Astrocyte (in vitro differentiated cells and primary cell): ENCODE measurements at regions not wholly inside any gene's neighbourhood (a gene's known extent, or its start where the extent isn't known, plus 50 kb on each side); places are given as distances from the start of the nearest gene placed in this dataset.

ENCODE experiments used
- CTCF ChIP-seq: IDR thresholded peaks from 2 replicates; pipeline ENCODE4 v1.5.1; 2011; ENCODE audit warnings: low read depth, mild to moderate bottlenecking, inconsistent platforms, low read length, moderate library complexity; ENCODE audit not compliant: insufficient read depth
- EZH2 ChIP-seq: IDR thresholded peaks from 2 replicates; pipeline ENCODE4 v1.6.1; 2012; ENCODE audit warnings: mild to moderate bottlenecking, low read length, inconsistent platforms; ENCODE audit not compliant: insufficient read depth

GRCh38 chr4:34170946-34171345, 2073.4 kb downstream of the ARAP2 start:
- TF ChIP-seq CTCF (no peak), EZH2 (no peak)
